ENCODE measurements at regions not wholly inside any gene's neighbourhood (a gene's known extent, or its start where the extent isn't known, plus 50 kb on each side); places are given as distances from the start of the nearest gene placed in this dataset.
"Not testable (repeated sequence)": the region's sequence is repeated elsewhere in the genome, so short reads cannot be mapped to it uniquely, and the experiment has no call there.

- no peak for DNase-seq
- intact Hi-C loops (cut with DNase I) = no loop called here
Observed at GRCh38 chr13:24616514-24616913, 63.7 kb upstream of the ATP12A start.

GRCh38 chr13:24617256-24618010 is 62.8 kb upstream of the ATP12A start:
- peak in 21 of 42 donors; percentile 14 to 80 (median 44) for DNase-seq
- intact Hi-C loops (cut with DNase I) = no loop called here

GRCh38 chr13:24618011-24618955 is 61.9 kb upstream of the ATP12A start:
- intact Hi-C loops (cut with DNase I) = no loop called here
- peak in 1 of 42 donors; percentile 29 for DNase-seq

- no peak for DNase-seq
- intact Hi-C loops (cut with DNase I) = no loop called here
Observed at GRCh38 chr13:24619282-24619681, 60.9 kb upstream of the ATP12A start.

GRCh38 chr13:24622481-24623148 is 57.6 kb upstream of the ATP12A start:
- intact Hi-C loops (cut with DNase I) = not testable (repeated sequence)

GRCh38 chr13:24623149-24623665 is 57.0 kb upstream of the ATP12A start:
- DNase-seq = peak in 1 of 42 donors; percentile 17
- intact Hi-C loops (cut with DNase I) = no loop called here

More at GRCh38 chr13:24622481-24623148, 57.6 kb upstream of the ATP12A start:
- not testable (repeated sequence) for DNase-seq

GRCh38 chr13:24624363-24624762 is 55.8 kb upstream of the ATP12A start:
- intact Hi-C loops (cut with DNase I) = no loop called here
- DNase-seq = no peak

GRCh38 chr13:24624801-24625231 is 55.4 kb upstream of the ATP12A start:
- intact Hi-C loops (cut with DNase I) = no loop called here
- DNase-seq = peak in 1 of 42 donors; percentile 27

GRCh38 chr13:24625331-24625731 is 54.9 kb upstream of the ATP12A start:
- DNase-seq = no peak
- intact Hi-C loops (cut with DNase I) = no loop called here

- intact Hi-C loops (cut with DNase I) = no loop called here
- peak in 2 of 42 donors; percentile 14 to 19 for DNase-seq
Observed at GRCh38 chr13:24625870-24626849, 54.0 kb upstream of the ATP12A start.

- peak in 12 of 42 donors; percentile 9 to 66 (median 30) for DNase-seq
- intact Hi-C loops (cut with DNase I) = no loop called here
Observed at GRCh38 chr13:24627090-24627714, 53.0 kb upstream of the ATP12A start.

- intact Hi-C loops (cut with DNase I) = no loop called here
Observed at GRCh38 chr13:24627946-24628345, 52.3 kb upstream of the ATP12A start.

GRCh38 chr13:24629320-24629719 is 50.9 kb upstream of the ATP12A start:
- intact Hi-C loops (cut with DNase I) = no loop called here
- no peak for DNase-seq

More at GRCh38 chr13:24627946-24628345, 52.3 kb upstream of the ATP12A start:
- DNase-seq = peak in 1 of 42 donors; percentile 26

GRCh38 chr13:24630121-24630520 is 50.1 kb upstream of the ATP12A start:
- intact Hi-C loops (cut with DNase I) = no loop called here
- DNase-seq = no peak

All from head of caudate nucleus (tissue), 42 donors.